SK-N-SH treated with all-trans-retinoic acid at 6 μM for 48 hours (cell line): ENCODE measurements at regions not wholly inside any gene's neighbourhood (a gene's known extent, or its start where the extent isn't known, plus 50 kb on each side); places are given as distances from the start of the nearest gene placed in this dataset.

ENCODE experiments used
- ATAC-seq: fragments of 200-7000 bp; cut with Tn5 transposase; 3 replicates; pipeline ENCODE4 v1.9.1; 2020; ENCODE audit warnings: mild to moderate bottlenecking, moderate library complexity
- ARNTL ChIP-seq: fragments of 450-650 bp; formaldehyde crosslinking; IDR thresholded peaks from 2 replicates; pipeline ENCODE4 v1.5.0; 2020; ENCODE audit warnings: low read depth, mild to moderate bottlenecking, moderate library complexity, borderline replicate concordance
- BACH2 ChIP-seq: fragments of 250-450 bp; sonication (Bioruptor Pico); IDR thresholded peaks from 2 replicates; pipeline ENCODE4 v1.9.0; 2021; ENCODE audit warnings: mild to moderate bottlenecking, borderline replicate concordance
- CREB5 ChIP-seq: fragments of 250-450 bp; sonication (Bioruptor Pico); IDR thresholded peaks from 2 replicates; pipeline ENCODE4 v1.5.1; 2020; ENCODE audit warnings: low read depth, mild to moderate bottlenecking, moderate library complexity
- CSDC2 ChIP-seq: fragments of 250-450 bp; sonication (Bioruptor Pico); IDR thresholded peaks from 2 replicates; pipeline ENCODE4 v1.5.0; 2020; ENCODE audit warnings: mild to moderate bottlenecking, moderate library complexity
- ESRRG ChIP-seq: fragments of 250-450 bp; sonication (Bioruptor Pico); IDR thresholded peaks from 2 replicates; pipeline ENCODE4 v1.6.1; 2021; ENCODE audit warnings: mild to moderate bottlenecking
- GLIS3 ChIP-seq: fragments of 250-450 bp; sonication (Bioruptor Pico); IDR thresholded peaks from 2 replicates; pipeline ENCODE4 v1.5.0; 2020; ENCODE audit warnings: mild to moderate bottlenecking, moderate library complexity
- ISL1 ChIP-seq: fragments of 250-450 bp; sonication (Bioruptor Pico); IDR thresholded peaks from 2 replicates; pipeline ENCODE4 v2.1.2; 2022; ENCODE audit warnings: mild to moderate bottlenecking, moderate library complexity
- OSR1 ChIP-seq: fragments of 250-450 bp; sonication (Bioruptor Pico); IDR thresholded peaks from 2 replicates; pipeline ENCODE4 v1.8.0; 2022; ENCODE audit warnings: moderate library complexity, mild to moderate bottlenecking, inconsistent platforms
- PPARA ChIP-seq: fragments of 250-450 bp; sonication (Bioruptor Pico); IDR thresholded peaks from 2 replicates; pipeline ENCODE4 v1.5.0; 2020; ENCODE audit warnings: mild to moderate bottlenecking, borderline replicate concordance
- RARB ChIP-seq: fragments of 250-450 bp; sonication (Bioruptor Pico); IDR thresholded peaks from 2 replicates; pipeline ENCODE4 v1.8.0; 2021; ENCODE audit warnings: mild to moderate bottlenecking, moderate library complexity
- SNAI2 ChIP-seq: fragments of 250-450 bp; sonication (Bioruptor Pico); IDR thresholded peaks from 2 replicates; pipeline ENCODE4 v1.5.0; 2020; ENCODE audit warnings: mild to moderate bottlenecking, moderate library complexity
- TCF4 ChIP-seq: fragments of 250-450 bp; sonication (Bioruptor Pico); IDR thresholded peaks from 2 replicates; pipeline ENCODE4 v1.8.0; 2021; ENCODE audit warnings: mild to moderate bottlenecking, moderate library complexity, borderline replicate concordance
- TOX ChIP-seq: fragments of 250-450 bp; sonication (Bioruptor Pico); IDR thresholded peaks from 2 replicates; pipeline ENCODE4 v1.8.0; 2021; ENCODE audit warnings: mild to moderate bottlenecking, moderate library complexity, borderline replicate concordance
- TSHZ2 ChIP-seq: fragments of 250-450 bp; sonication (Bioruptor Pico); IDR thresholded peaks from 2 replicates; pipeline ENCODE4 v1.5.0; 2020; ENCODE audit warnings: mild to moderate bottlenecking, moderate library complexity
- ZC3H10 ChIP-seq: fragments of 250-450 bp; sonication (Bioruptor Pico); IDR thresholded peaks from 2 replicates; pipeline ENCODE4 v1.5.1; 2021; ENCODE audit warnings: mild to moderate bottlenecking, moderate library complexity
- ZFP3 ChIP-seq: fragments of 250-450 bp; sonication (Bioruptor Pico); IDR thresholded peaks from 2 replicates; pipeline ENCODE4 v1.5.0; 2020; ENCODE audit warnings: mild to moderate bottlenecking, moderate library complexity
- ZFP30 ChIP-seq: fragments of 450-650 bp; formaldehyde crosslinking; IDR thresholded peaks from 2 replicates; pipeline ENCODE4 v1.5.0; 2022; ENCODE audit warnings: mild to moderate bottlenecking, moderate library complexity
- ZNF565 ChIP-seq: fragments of 450-650 bp; formaldehyde crosslinking; conservative IDR thresholded peaks from 2 replicates; pipeline ENCODE4 v1.5.0; 2020; ENCODE audit warnings: low read depth, mild to moderate bottlenecking, moderate library complexity
- ZNF70 ChIP-seq: fragments of 450-650 bp; formaldehyde crosslinking; IDR thresholded peaks from 2 replicates; pipeline ENCODE4 v1.5.0; 2020; ENCODE audit warnings: mild to moderate bottlenecking, moderate library complexity
- ZNF8 ChIP-seq: fragments of 450-650 bp; formaldehyde crosslinking; IDR thresholded peaks from 2 replicates; pipeline ENCODE4 v1.5.0; 2020; ENCODE audit warnings: mild to moderate bottlenecking, moderate library complexity
- TF ChIP-seq, protein P1 (sequence below): fragments of 250-450 bp; sonication (Bioruptor Pico); IDR thresholded peaks from 2 replicates; pipeline ENCODE4 v1.8.0; 2020; ENCODE audit warnings: mild to moderate bottlenecking, moderate library complexity, borderline replicate concordance
- TF ChIP-seq, protein P2 (sequence below): fragments of 250-450 bp; sonication (Bioruptor Pico); IDR thresholded peaks from 2 replicates; pipeline ENCODE4 v1.5.1; 2021; ENCODE audit warnings: mild to moderate bottlenecking, moderate library complexity
- TF ChIP-seq, protein P3 (sequence below): fragments of 250-450 bp; sonication (Bioruptor Pico); IDR thresholded peaks from 2 replicates; pipeline ENCODE4 v1.8.0; 2021; ENCODE audit warnings: low read depth, mild to moderate bottlenecking, moderate library complexity, borderline replicate concordance

DNA sequence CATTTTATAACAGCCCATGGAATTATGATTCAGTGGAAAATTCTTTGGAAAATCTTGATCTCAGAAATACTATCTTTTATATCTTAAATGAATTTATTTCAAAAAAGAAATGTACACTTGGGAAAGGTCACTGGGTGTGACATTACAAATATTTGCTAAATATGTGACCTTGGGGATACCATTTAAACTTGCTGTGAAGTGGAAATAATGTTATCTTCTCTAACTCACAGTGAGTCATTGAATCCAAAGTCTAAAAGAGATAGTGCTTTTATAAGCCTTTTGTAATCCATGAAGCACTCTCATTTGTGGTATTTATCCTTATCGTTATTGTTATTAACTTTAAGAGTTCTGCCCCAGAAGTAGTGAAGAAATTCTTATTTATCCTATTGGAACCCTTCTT, 289.8 kb upstream of the SEMA6D start:
- ATAC-seq: no peak
- TF ChIP-seq ISL1 (CRISPR knock-in tag): peak; percentile 58
- TF ChIP-seq SNAI2 (CRISPR knock-in tag): no peak

DNA sequence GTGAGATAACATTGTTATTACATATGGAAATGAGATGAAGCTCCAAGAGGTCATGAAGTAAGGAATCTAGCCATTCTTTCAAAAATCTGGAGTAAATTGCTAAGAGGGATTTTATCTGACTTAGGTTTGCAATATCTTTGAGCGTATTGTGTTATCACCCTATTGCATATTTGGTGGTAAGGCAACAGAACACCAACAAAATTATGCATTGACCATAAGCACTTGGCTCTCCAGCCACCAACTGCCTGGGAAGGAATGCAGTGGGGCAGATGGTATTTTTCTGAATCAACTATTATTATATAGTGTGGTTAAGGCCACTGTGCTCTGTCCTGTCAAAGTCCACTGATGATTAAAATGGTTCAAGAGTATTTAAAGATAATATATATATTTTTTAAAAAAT, 287.9 kb upstream of the SEMA6D start:
- TF ChIP-seq OSR1: no peak
- TF ChIP-seq PPARA: no peak
- no peak for TF ChIP-seq TSHZ2
- no peak for TF ChIP-seq ZNF8
- TF ChIP-seq TCF4 (CRISPR knock-in tag): no peak
- no peak for TF ChIP-seq ZNF70
- no peak for TF ChIP-seq ZC3H10 (CRISPR knock-in tag)
- TF ChIP-seq ZFP30 (CRISPR knock-in tag): no peak
- TF ChIP-seq SNAI2 (CRISPR knock-in tag): no peak
- TF ChIP-seq, protein P1, sequence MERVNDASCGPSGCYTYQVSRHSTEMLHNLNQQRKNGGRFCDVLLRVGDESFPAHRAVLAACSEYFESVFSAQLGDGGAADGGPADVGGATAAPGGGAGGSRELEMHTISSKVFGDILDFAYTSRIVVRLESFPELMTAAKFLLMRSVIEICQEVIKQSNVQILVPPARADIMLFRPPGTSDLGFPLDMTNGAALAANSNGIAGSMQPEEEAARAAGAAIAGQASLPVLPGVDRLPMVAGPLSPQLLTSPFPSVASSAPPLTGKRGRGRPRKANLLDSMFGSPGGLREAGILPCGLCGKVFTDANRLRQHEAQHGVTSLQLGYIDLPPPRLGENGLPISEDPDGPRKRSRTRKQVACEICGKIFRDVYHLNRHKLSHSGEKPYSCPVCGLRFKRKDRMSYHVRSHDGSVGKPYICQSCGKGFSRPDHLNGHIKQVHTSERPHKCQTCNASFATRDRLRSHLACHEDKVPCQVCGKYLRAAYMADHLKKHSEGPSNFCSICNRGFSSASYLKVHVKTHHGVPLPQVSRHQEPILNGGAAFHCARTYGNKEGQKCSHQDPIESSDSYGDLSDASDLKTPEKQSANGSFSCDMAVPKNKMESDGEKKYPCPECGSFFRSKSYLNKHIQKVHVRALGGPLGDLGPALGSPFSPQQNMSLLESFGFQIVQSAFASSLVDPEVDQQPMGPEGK (CRISPR knock-in tag): no peak
- no peak for TF ChIP-seq RARB
- no peak for TF ChIP-seq ESRRG
- TF ChIP-seq BACH2 (CRISPR knock-in tag): no peak
- no peak for TF ChIP-seq CSDC2 (CRISPR knock-in tag)
- no peak for TF ChIP-seq ARNTL
- no peak for TF ChIP-seq ZNF565 (CRISPR knock-in tag)
- no peak for TF ChIP-seq GLIS3 (CRISPR knock-in tag)
- TF ChIP-seq ISL1 (CRISPR knock-in tag): no peak
- TF ChIP-seq, protein P2, sequence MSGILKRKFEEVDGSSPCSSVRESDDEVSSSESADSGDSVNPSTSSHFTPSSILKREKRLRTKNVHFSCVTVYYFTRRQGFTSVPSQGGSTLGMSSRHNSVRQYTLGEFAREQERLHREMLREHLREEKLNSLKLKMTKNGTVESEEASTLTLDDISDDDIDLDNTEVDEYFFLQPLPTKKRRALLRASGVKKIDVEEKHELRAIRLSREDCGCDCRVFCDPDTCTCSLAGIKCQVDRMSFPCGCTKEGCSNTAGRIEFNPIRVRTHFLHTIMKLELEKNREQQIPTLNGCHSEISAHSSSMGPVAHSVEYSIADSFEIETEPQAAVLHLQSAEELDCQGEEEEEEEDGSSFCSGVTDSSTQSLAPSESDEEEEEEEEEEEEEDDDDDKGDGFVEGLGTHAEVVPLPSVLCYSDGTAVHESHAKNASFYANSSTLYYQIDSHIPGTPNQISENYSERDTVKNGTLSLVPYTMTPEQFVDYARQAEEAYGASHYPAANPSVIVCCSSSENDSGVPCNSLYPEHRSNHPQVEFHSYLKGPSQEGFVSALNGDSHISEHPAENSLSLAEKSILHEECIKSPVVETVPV (CRISPR knock-in tag): no peak
- TF ChIP-seq, protein P3, sequence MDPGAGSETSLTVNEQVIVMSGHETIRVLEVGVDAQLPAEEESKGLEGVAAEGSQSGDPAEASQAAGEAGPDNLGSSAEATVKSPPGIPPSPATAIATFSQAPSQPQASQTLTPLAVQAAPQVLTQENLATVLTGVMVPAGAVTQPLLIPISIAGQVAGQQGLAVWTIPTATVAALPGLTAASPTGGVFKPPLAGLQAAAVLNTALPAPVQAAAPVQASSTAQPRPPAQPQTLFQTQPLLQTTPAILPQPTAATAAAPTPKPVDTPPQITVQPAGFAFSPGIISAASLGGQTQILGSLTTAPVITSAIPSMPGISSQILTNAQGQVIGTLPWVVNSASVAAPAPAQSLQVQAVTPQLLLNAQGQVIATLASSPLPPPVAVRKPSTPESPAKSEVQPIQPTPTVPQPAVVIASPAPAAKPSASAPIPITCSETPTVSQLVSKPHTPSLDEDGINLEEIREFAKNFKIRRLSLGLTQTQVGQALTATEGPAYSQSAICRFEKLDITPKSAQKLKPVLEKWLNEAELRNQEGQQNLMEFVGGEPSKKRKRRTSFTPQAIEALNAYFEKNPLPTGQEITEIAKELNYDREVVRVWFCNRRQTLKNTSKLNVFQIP (CRISPR knock-in tag): no peak
- TF ChIP-seq, all 23 proteins: peak for 0
- ATAC-seq: no peak

GRCh38 chr15:47431501-47431900, 285.8 kb upstream of the SEMA6D start:
- no peak for ATAC-seq
- TF ChIP-seq CREB5 (CRISPR knock-in tag) (no peak), CSDC2 (CRISPR knock-in tag) (no peak), ZFP3 (no peak), BACH2 (CRISPR knock-in tag) (no peak), ZC3H10 (CRISPR knock-in tag) (no peak), GLIS3 (CRISPR knock-in tag) (no peak), ESRRG (no peak), ZNF565 (CRISPR knock-in tag) (no peak), TSHZ2 (no peak), RARB (no peak), TOX (CRISPR knock-in tag) (no peak), ARNTL (no peak), SNAI2 (CRISPR knock-in tag) (no peak), ZFP30 (CRISPR knock-in tag) (no peak)
- TF ChIP-seq, protein P1 (CRISPR knock-in tag): no peak
- TF ChIP-seq, protein P2 (CRISPR knock-in tag): no peak
- TF ChIP-seq, all 23 proteins: peak for 0
